GM12865 (cell line): ENCODE measurements at regions not wholly inside any gene's neighbourhood (a gene's known extent, or its start where the extent isn't known, plus 50 kb on each side); places are given as distances from the start of the nearest gene placed in this dataset.
"Not testable (repeated sequence)": the region's sequence is repeated elsewhere in the genome, so short reads cannot be mapped to it uniquely, and the experiment has no call there.

Source experiments
- DNase-seq: peaks from one replicate; pipeline ENCODE4 v3.0.0; 2010; ENCODE audit warnings: low read depth
- H3K4me3 ChIP-seq: 2 replicates; pipeline ENCODE4 v1.5.1; 2011; ENCODE audit warnings: mild to moderate bottlenecking, low read depth, low read length, control low read depth
- CTCF ChIP-seq: IDR thresholded peaks from 2 replicates; pipeline ENCODE4 v1.5.1; 2011; ENCODE audit warnings: low read length, control low read depth, low read depth, inconsistent platforms; ENCODE audit not compliant: insufficient read depth; ENCODE audit errors: missing control alignments

DNA sequence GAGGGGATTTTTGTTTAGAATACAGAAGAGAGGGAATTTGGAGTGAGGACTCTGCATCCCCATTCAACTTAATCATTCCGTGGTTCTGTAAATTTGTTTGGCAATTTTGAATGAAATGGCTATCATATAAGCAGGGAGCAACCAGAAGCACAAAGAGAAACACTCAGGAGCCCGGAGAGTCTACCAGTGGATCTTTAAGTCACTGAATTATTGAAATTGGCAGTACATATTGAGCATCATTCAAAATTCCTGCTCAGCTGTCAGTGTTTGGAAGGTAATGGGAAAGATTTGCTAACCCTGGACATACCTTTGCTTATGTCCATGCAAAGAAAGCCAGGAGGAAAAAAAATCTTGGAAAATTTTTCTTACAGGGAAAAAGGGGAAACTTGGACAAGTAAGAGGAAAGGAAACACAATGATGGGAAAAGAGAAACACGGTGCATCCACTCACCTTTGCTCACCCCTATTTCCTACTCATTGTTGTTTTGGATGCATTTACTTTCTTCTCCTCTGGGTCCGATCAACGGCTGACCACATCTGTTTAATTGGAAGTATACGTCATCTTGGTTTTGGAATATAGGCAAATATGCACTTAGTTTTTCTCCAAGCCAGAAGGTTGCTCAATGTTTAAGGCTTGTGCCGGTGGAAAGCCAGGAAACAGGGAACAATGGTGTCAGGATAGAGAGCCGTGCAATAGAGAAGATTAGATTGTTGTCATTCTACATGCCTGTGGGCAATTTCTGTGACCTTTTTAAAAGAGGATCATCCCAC is 243.0 kb upstream of the LYPLAL1 start:
- no peak overlapping the region for H3K4me3 ChIP-seq
- no peak for DNase-seq
- no peak for TF ChIP-seq CTCF

- no peak for TF ChIP-seq CTCF
- no peak overlapping the region for H3K4me3 ChIP-seq
- no peak for DNase-seq
These were observed 242.4 kb upstream of the LYPLAL1 start for GRCh38 chr1:218931324-218931723.

DNA sequence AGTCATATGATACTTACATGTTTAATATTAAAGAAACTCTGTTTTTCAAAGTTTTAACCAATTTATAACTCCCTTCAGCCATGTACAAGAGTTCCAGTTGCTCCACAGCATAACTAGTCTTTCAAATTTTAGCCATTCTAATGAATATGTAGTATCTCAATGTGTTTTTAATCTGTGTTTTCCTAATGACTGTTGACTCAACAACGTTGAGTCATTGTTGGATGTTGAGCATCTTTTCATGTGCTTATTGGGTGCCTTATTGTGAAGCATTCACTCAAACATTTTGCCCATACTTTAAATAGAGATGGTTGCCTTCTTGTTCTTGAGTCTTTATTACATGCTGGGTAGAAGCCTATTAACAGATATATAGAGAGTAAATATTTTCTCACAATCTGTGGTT is 240.2 kb upstream of the LYPLAL1 start:
- no peak overlapping the region for H3K4me3 ChIP-seq
- no peak for DNase-seq
- no peak for TF ChIP-seq CTCF

DNA sequence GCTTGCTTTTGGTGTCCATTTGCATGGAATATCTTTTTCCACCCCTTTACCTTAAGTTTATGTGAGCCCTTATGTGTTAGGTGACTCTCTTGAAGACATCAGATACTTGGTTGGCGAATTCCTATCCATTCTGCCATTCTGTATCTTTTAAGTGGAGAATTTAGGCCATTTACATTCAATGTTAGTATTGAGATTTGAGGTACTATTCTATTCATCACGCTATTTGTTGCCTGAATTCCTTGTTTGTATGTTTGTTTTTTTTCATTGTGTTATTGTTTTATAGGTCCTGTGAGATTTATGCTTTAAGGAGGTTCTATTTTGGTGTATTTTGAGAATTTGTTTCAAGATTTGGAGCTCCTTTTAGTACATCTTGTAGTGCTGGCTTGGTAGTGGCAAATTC is 238.3 kb upstream of the LYPLAL1 start:
- H3K4me3 ChIP-seq, DNase-seq: not testable (repeated sequence)

GRCh38 chr1:218938259-218938658 is 235.4 kb upstream of the LYPLAL1 start:
- DNase-seq = no peak
- H3K4me3 ChIP-seq = no peak overlapping the region
- no peak for TF ChIP-seq CTCF

DNA sequence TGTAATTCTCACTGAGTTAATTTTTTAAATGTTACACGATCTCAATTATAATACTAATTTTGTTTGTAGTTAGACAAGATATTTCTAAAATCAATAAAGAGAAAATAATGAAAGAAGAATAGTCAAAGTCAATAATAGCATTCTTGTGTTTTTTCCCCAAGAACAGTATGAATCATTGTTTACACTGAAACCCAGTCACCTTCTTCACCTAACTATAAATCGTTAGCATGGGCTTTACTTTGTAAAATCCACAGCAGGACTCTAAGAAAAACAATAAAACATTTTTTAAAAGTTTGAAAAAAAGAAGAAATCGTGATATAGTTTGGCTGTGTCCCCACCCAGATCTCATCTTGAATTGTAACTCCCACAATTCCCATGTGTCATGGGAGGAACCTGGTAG is 234.6 kb upstream of the LYPLAL1 start:
- TF ChIP-seq CTCF = no peak
- no peak overlapping the region for H3K4me3 ChIP-seq
- DNase-seq = no peak

- H3K4me3 ChIP-seq = no peak overlapping the region
- no peak for DNase-seq
- no peak for TF ChIP-seq CTCF
These were observed 231.2 kb upstream of the LYPLAL1 start for GRCh38 chr1:218942431-218942830.
